ENCODE measurements at regions not wholly inside any gene's neighbourhood (a gene's known extent, or its start where the extent isn't known, plus 50 kb on each side); places are given as distances from the start of the nearest gene placed in this dataset.

DNA sequence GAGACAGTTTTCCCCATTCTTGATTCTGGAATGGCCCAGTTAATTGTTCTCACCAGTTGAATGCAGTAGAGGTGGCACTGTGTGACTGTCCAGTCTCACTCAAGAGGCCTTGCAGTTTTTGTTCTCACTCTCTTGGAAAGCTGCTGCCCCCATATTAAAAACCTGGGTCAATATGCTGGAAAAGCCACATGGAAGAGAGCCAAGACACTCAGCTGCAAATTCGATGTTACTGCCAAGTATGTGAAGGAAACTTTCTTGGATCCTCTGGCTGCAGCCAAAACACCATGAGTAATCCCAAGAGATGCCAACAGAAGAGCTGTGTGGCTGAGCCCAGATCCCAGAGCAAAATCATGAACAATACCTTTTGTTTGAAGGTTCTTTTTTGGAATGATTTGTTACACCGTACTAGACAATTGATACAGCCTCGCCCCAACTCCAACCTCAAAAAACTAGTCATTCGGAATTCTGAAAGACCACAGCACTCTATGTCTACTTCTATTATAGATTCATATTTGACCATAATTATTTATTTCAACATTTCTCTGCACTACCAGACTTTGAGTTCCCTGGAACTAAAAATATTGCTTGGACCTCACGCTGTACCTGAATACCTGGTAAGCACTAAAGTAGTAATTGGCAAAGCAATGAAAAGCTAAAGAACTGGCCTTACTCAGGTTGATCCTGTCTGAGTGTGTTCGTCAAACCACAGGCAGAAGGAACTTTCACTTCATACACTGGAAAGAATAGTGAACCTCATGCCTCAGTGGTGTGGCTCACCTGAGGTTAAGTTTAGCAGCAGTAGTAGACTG lies 378.8 kb downstream of the ETS1 start:
- Histone ChIP-seq H3K27ac (no peak overlapping the region), H3K4me1 (peaks cover 25% of the 10 kb centered on the region), H3K4me3 (no peak overlapping the region), H3K9me3 (replicated peaks) (no peaks in the 10 kb centered on the region), H3K36me3 (no peaks in the 10 kb centered on the region), H3K27me3 (no peaks in the 10 kb centered on the region)
- peak in 1 of 2 experiments; percentile 34 for DNase-seq

GRCh38 chr11:128207861-128208321 lies 379.5 kb downstream of the ETS1 start:
- Histone ChIP-seq H3K9me3 (replicated peaks) (no peaks in the 10 kb centered on the region), H3K27me3 (no peaks in the 10 kb centered on the region), H3K4me3 (no peak overlapping the region), H3K36me3 (no peaks in the 10 kb centered on the region), H3K4me1 (peaks cover 25% of the 10 kb centered on the region), H3K27ac (no peak overlapping the region)
- no peak for DNase-seq

- Histone ChIP-seq H3K9me3 (replicated peaks) (no peaks in the 10 kb centered on the region), H3K4me1 (peaks cover 25% of the 10 kb centered on the region), H3K27ac (no peak overlapping the region), H3K4me3 (no peak overlapping the region), H3K36me3 (no peaks in the 10 kb centered on the region), H3K27me3 (no peaks in the 10 kb centered on the region)
- no peak for DNase-seq
Measured at GRCh38 chr11:128206461-128206860, 380.9 kb downstream of the ETS1 start.

DNA sequence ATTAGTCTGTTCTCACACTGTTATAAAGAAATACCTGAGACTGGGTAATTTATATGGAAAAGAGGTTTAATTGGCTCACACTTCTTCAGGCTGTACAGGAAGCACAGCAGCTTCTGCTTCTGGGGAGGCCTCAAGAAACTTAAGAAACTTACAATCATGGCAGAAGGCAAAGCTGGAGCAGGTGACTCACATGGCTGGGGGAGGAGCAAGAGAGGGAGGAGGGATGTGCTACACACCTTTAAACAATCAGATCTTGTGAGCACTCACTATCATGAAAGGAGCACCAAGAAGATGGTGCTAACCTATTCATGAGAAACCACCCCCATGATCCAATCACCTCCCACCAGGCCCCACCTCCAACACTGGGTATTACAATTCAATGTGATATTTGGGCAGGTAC lies 381.6 kb downstream of the ETS1 start:
- H3K4me1 ChIP-seq: peaks cover 19% of the 10 kb centered on the region
- no peaks in the 10 kb centered on the region for H3K27me3 ChIP-seq
- no peak for DNase-seq
- no peak overlapping the region for H3K4me3 ChIP-seq
- no peaks in the 10 kb centered on the region for H3K9me3 ChIP-seq (replicated peaks)
- H3K36me3 ChIP-seq: no peaks in the 10 kb centered on the region
- no peak overlapping the region for H3K27ac ChIP-seq

GRCh38 chr11:128204898-128205297 lies 382.5 kb downstream of the ETS1 start:
- DNase-seq: no peak
- Histone ChIP-seq H3K27ac (no peak overlapping the region), H3K9me3 (replicated peaks) (no peaks in the 10 kb centered on the region), H3K27me3 (no peaks in the 10 kb centered on the region), H3K4me3 (no peak overlapping the region), H3K36me3 (no peaks in the 10 kb centered on the region), H3K4me1 (peaks cover 10% of the 10 kb centered on the region)

DNA sequence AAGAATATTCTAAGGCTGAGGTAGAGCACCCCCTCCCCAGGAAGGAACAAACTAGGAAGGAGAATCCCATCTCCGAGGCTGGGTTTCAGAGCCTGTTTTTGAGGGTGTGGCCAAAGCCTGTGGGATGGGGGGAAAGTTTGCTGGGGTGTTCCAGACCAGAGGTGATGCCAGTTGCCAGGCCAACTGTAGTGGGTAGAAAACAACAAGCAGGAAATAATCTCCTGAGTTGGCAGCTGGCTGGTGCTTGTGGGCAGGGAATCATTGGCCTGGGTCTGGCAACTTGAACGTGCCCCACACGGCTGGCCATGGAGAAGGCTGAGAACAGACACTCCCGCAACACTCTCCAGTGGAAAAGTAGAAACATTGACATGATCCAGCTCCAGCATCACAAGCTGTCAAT lies 385.6 kb downstream of the ETS1 start:
- Histone ChIP-seq H3K36me3 (no peaks in the 10 kb centered on the region), H3K4me3 (no peak overlapping the region), H3K9me3 (replicated peaks) (no peaks in the 10 kb centered on the region), H3K27me3 (no peaks in the 10 kb centered on the region), H3K27ac (no peak overlapping the region), H3K4me1 (no peaks in the 10 kb centered on the region)
- DNase-seq: no peak

DNA sequence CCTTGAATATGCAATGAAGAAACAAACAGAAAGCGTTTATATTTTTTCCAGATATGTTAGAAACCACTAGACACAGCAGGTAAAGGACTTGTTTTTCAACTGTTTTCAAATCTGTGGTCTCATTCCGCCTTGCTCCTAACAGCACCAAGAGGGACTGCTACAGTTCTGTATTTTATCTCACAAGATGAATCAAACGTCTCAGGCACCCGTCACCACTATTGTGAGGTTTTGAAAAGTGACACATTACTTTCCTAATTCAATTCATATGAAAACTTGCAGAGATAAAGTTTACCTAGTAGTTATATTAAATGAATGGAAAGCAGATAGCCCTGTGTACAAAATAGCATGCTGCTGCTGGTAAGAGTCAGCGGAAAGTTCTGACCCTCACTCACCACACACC lies 386.3 kb downstream of the ETS1 start:
- H3K27ac ChIP-seq: no peak overlapping the region
- no peaks in the 10 kb centered on the region for H3K9me3 ChIP-seq (replicated peaks)
- no peaks in the 10 kb centered on the region for H3K36me3 ChIP-seq
- H3K4me1 ChIP-seq: no peaks in the 10 kb centered on the region
- no peak for DNase-seq
- no peaks in the 10 kb centered on the region for H3K27me3 ChIP-seq
- H3K4me3 ChIP-seq: no peak overlapping the region

- H3K4me3 ChIP-seq: no peak overlapping the region
- no peak for DNase-seq
- no peak overlapping the region for H3K27ac ChIP-seq
- H3K27me3 ChIP-seq: no peaks in the 10 kb centered on the region
- no peaks in the 10 kb centered on the region for H3K4me1 ChIP-seq
- H3K36me3 ChIP-seq: no peaks in the 10 kb centered on the region
- no peaks in the 10 kb centered on the region for H3K9me3 ChIP-seq (replicated peaks)
Measured at GRCh38 chr11:128200467-128200866, 386.9 kb downstream of the ETS1 start.

DNA sequence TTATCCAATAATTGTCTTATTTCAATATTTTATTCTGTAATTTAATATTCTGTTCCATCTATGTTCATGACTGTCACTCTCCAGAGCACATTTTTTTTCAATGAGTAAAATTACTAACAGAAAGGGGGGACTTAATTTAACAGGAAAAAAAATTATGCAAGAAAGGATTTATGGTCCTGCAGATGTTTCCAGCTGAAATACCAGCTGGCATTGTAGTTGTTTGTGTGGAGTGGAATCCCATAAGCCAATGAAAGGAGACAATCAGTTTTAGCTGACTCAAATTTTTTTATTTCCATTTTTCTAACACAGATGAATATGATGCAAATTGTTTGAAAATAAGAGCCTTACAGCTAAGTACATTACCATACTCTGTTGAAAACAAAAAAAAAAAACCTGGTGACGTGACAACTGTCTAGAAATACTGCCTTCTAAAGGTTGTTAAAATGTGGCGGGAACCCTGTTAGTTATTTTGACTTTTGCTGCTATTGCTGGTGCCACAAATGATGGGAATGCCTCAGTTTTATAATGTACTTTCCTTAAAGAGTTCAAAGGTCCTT lies 389.1 kb downstream of the ETS1 start:
- no peaks in the 10 kb centered on the region for H3K4me1 ChIP-seq
- H3K27me3 ChIP-seq: no peaks in the 10 kb centered on the region
- no peaks in the 10 kb centered on the region for H3K36me3 ChIP-seq
- H3K9me3 ChIP-seq (replicated peaks): no peaks in the 10 kb centered on the region
- H3K27ac ChIP-seq: no peak overlapping the region
- no peak for DNase-seq
- H3K4me3 ChIP-seq: no peak overlapping the region

DNA sequence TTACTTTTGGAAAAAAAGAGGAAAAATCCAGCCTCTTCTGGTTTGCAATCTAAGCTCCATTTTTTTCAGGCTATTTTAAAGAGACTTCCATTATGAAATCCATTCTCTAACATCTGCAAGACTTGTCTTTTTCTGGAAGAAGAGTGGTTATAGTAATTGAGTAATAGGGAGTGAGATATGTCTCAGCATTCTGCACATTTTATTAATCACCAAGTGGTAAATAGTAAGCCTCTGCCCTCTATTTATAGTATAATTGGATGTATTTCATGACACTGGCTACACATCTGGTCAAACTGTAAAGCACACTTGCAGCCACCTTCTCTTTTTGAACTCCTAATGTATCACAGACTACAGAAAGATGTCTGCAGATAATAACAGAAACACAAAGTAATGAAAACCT lies 391.1 kb downstream of the ETS1 start:
- Histone ChIP-seq H3K9me3 (replicated peaks) (no peaks in the 10 kb centered on the region), H3K4me3 (no peak overlapping the region), H3K27ac (no peak overlapping the region), H3K36me3 (no peaks in the 10 kb centered on the region), H3K27me3 (no peaks in the 10 kb centered on the region), H3K4me1 (no peaks in the 10 kb centered on the region)
- no peak for DNase-seq

DNA sequence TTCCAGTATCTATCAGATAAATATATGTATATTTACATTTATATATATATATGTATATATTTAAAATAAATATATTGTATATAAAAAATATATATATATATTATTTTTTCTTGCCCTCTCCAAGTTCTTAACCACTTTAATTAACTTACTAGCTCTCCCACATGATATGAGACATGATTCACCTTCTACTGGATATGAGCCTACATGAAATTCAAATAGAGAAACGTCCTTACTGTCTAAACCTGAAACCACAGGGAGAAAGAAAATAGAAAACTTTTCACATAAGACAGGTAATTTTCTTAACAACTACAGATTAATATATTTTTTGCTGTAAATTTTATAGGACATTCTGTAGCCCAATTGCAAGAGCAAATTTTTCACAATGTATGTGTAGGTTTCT lies 391.6 kb downstream of the ETS1 start:
- Histone ChIP-seq H3K4me3 (no peak overlapping the region), H3K36me3 (no peaks in the 10 kb centered on the region), H3K27me3 (no peaks in the 10 kb centered on the region), H3K9me3 (replicated peaks) (no peaks in the 10 kb centered on the region), H3K27ac (no peak overlapping the region), H3K4me1 (no peaks in the 10 kb centered on the region)
- no peak for DNase-seq

- Histone ChIP-seq H3K4me3 (no peak overlapping the region), H3K9me3 (replicated peaks) (no peaks in the 10 kb centered on the region), H3K27ac (no peak overlapping the region), H3K4me1 (no peaks in the 10 kb centered on the region), H3K27me3 (no peaks in the 10 kb centered on the region), H3K36me3 (no peaks in the 10 kb centered on the region)
- DNase-seq: no peak
Measured at GRCh38 chr11:128195057-128195751, 392.2 kb downstream of the ETS1 start.

- H3K9me3 ChIP-seq (replicated peaks): no peaks in the 10 kb centered on the region
- no peaks in the 10 kb centered on the region for H3K27me3 ChIP-seq
- no peaks in the 10 kb centered on the region for H3K4me1 ChIP-seq
- H3K36me3 ChIP-seq: no peaks in the 10 kb centered on the region
- no peak overlapping the region for H3K27ac ChIP-seq
- H3K4me3 ChIP-seq: no peak overlapping the region
- no peak for DNase-seq
Measured at GRCh38 chr11:128194216-128194615, 393.1 kb downstream of the ETS1 start.

GRCh38 chr11:128193615-128194014 lies 393.7 kb downstream of the ETS1 start:
- DNase-seq: no peak
- H3K4me3 ChIP-seq: no peak overlapping the region
- no peak overlapping the region for H3K27ac ChIP-seq
- H3K9me3 ChIP-seq (replicated peaks): no peaks in the 10 kb centered on the region
- no peaks in the 10 kb centered on the region for H3K27me3 ChIP-seq
- no peaks in the 10 kb centered on the region for H3K36me3 ChIP-seq
- H3K4me1 ChIP-seq: no peaks in the 10 kb centered on the region

- no peaks in the 10 kb centered on the region for H3K27me3 ChIP-seq
- H3K36me3 ChIP-seq: no peaks in the 10 kb centered on the region
- no peak for DNase-seq
- peaks cover 3% of the 10 kb centered on the region; the same call in 1 of the 2 replicates for H3K4me1 ChIP-seq
- H3K9me3 ChIP-seq (replicated peaks): no peaks in the 10 kb centered on the region; the same call in 1 of the 2 replicates
- H3K4me3 ChIP-seq: no peak overlapping the region
- no peak overlapping the region for H3K27ac ChIP-seq
Measured at GRCh38 chr11:128190312-128190711, 397.0 kb downstream of the ETS1 start.

Measured in SJCRH30 (cell line).